H1 (cell line): ENCODE measurements at regions not wholly inside any gene's neighbourhood (a gene's known extent, or its start where the extent isn't known, plus 50 kb on each side); places are given as distances from the start of the nearest gene placed in this dataset.

Source experiments
- CTCF ChIA-PET: fragments of 300-600 bp; sonication (Branson Sonifier 250); formaldehyde crosslinking; loops from one replicate; lab custom pipeline; 2021; ENCODE audit not compliant: partially characterized antibody; lab: Charles Lee
- POLR2A ChIA-PET: fragments of 300-600 bp; sonication (Branson Sonifier 250); formaldehyde crosslinking; loops from one replicate; lab custom pipeline; 2021; ENCODE audit warnings: inconsistent platforms; ENCODE audit not compliant: partially characterized antibody; lab: Charles Lee
- DNase-seq, 2 experiments: peaks; one replicate each; pipeline versions ENCODE4 v3.0.0 to v3.0.0-alpha.2; 2010 to 2022; ENCODE audit warnings: low spot score in 2 of 2, low read depth in 1 of 2, mixed read lengths in 1 of 2
- FAIRE-seq: peaks from 2 replicates; lab custom pipeline; 2011; peaks lifted over from hg19 to GRCh38; lab: Jason Lieb, UNC
- H2AFZ ChIP-seq: 2 replicates; pipeline ENCODE4 v1.8.1; 2012; ENCODE audit warnings: low read length, inconsistent platforms
- H2AK5ac ChIP-seq: 2 replicates; pipeline ENCODE4 v1.6.1; 2013; ENCODE audit warnings: low read depth, low read length
- H2BK120ac ChIP-seq: replicated peaks from 2 replicates; pipeline ENCODE3; 2013; ENCODE audit warnings: low read depth, low read length, inconsistent platforms
- H2BK12ac ChIP-seq: 2 replicates; pipeline ENCODE4 v1.6.1; 2013; ENCODE audit warnings: low read depth, low read length
- H2BK15ac ChIP-seq: 2 replicates; pipeline ENCODE4 v1.6.1; 2013; ENCODE audit warnings: low read length
- H2BK20ac ChIP-seq: 2 replicates; pipeline ENCODE4 v1.6.1; 2013; ENCODE audit warnings: low read length
- H2BK5ac ChIP-seq: 2 replicates; pipeline ENCODE4 v1.6.1; 2013; ENCODE audit warnings: low read depth, low read length
- H3K14ac ChIP-seq: 2 replicates; pipeline ENCODE4 v1.6.1; 2013; ENCODE audit warnings: inconsistent platforms; ENCODE audit not compliant: insufficient read length
- H3K18ac ChIP-seq: 2 replicates; pipeline ENCODE4 v1.6.1; 2013; ENCODE audit warnings: low read length; ENCODE audit errors: extremely low read depth
- H3K23ac ChIP-seq: 2 replicates; pipeline ENCODE4 v1.6.1; 2013; ENCODE audit warnings: inconsistent platforms; ENCODE audit not compliant: insufficient read length
- H3K23me2 ChIP-seq: 2 replicates; pipeline ENCODE4 v1.6.1; 2013; ENCODE audit warnings: low read depth, low read length
- H3K27ac ChIP-seq: 2 replicates; pipeline ENCODE4 v1.6.1; 2011; ENCODE audit warnings: low read depth, low read length, inconsistent platforms
- H3K27me3 ChIP-seq, 4 experiments: replicated peaks in 1 of 4; 1 replicate in 1 of 4; 2 replicates in 3 of 4; pipeline versions ENCODE4 v1.6.1 to v1.8.1; 2011 to 2013; ENCODE audit warnings: low read length in 3 of 4, mild to moderate bottlenecking in 3 of 4, inconsistent platforms in 2 of 4, mixed read lengths in 2 of 4, moderate library complexity in 1 of 4; ENCODE audit not compliant: control insufficient read depth in 3 of 4, insufficient read depth in 3 of 4; ENCODE audit errors: extremely low read depth in 1 of 4
- H3K36me3 ChIP-seq, 4 experiments: 2 replicates each; pipeline versions ENCODE4 v1.6.1 to v1.8.1; 2011 to 2013; ENCODE audit warnings: mild to moderate bottlenecking in 4 of 4, low read length in 3 of 4, moderate library complexity in 2 of 4, control low read depth in 1 of 4, inconsistent platforms in 1 of 4; ENCODE audit not compliant: insufficient read depth in 4 of 4, control insufficient read depth in 2 of 4
- H3K4ac ChIP-seq: replicated peaks from 2 replicates; pipeline ENCODE3; 2013; ENCODE audit warnings: low read length, low read depth, mixed read lengths, inconsistent platforms; ENCODE audit not compliant: insufficient read length
- H3K4me1 ChIP-seq, 4 experiments: replicated peaks in 1 of 4; 1 replicate in 1 of 4; 2 replicates in 3 of 4; pipeline versions ENCODE4 v1.6.1 to v1.8.1; 2011 to 2013; ENCODE audit warnings: low read length in 3 of 4, inconsistent platforms in 2 of 4, mixed read lengths in 1 of 4; ENCODE audit not compliant: insufficient read depth in 4 of 4, control insufficient read depth in 3 of 4
- H3K4me2 ChIP-seq, 2 experiments: 2 replicates each; pipeline versions ENCODE4 v1.6.1 to v1.8.1; 2011 to 2013; ENCODE audit warnings: low read depth in 2 of 2, low read length in 2 of 2, control low read depth in 1 of 2, inconsistent platforms in 1 of 2, mild to moderate bottlenecking in 1 of 2; ENCODE audit not compliant: insufficient read depth in 1 of 2
- H3K4me3 ChIP-seq, 4 experiments: fragments of 200-600, 300-600 bp in 1 of 4; sonication (generic), shearing (Covaris generic), sonication (Bioruptor Twin) in 1 of 4; 2 replicates each; pipeline versions ENCODE4 v1.5.1 to v1.8.1; 2011 to 2016; ENCODE audit warnings: low read length in 4 of 4, low read depth in 3 of 4, control low read depth in 2 of 4, inconsistent platforms in 2 of 4, mild to moderate bottlenecking in 2 of 4, mixed read lengths in 1 of 4, moderate library complexity in 1 of 4; ENCODE audit not compliant: insufficient read depth in 2 of 4; ENCODE audit errors: extremely low read depth in 1 of 4
- H3K56ac ChIP-seq: replicated peaks from 2 replicates; pipeline ENCODE3; 2013; ENCODE audit warnings: low read depth, mild to moderate bottlenecking, mixed read lengths, low read length, inconsistent platforms; ENCODE audit not compliant: insufficient read length
- H3K79me1 ChIP-seq: 2 replicates; pipeline ENCODE4 v1.6.1; 2013; ENCODE audit warnings: low read depth, low read length, control low read depth
- H3K79me2 ChIP-seq, 2 experiments: 2 replicates each; pipeline versions ENCODE4 v1.6.1 to v1.8.1; 2012 to 2013; ENCODE audit warnings: low read length in 2 of 2, mild to moderate bottlenecking in 2 of 2, inconsistent platforms in 1 of 2; ENCODE audit not compliant: insufficient read depth in 2 of 2, control insufficient read depth in 1 of 2
- H3K9ac ChIP-seq, 4 experiments: replicated peaks in 1 of 4; 1 replicate in 1 of 4; 2 replicates in 3 of 4; pipeline versions ENCODE4 v1.6.1 to v1.8.1; 2011 to 2013; ENCODE audit warnings: low read depth in 3 of 4, low read length in 3 of 4, control low read depth in 2 of 4, mild to moderate bottlenecking in 2 of 4, moderate library complexity in 2 of 4, inconsistent platforms in 1 of 4; ENCODE audit errors: extremely low read depth in 1 of 4
- H3K9me3 ChIP-seq, 2 experiments: 2 replicates each; pipeline versions ENCODE4 v1.6.1 to v1.8.1; 2012 to 2013; ENCODE audit warnings: mild to moderate bottlenecking in 2 of 2, moderate library complexity in 2 of 2, control low read depth in 1 of 2, inconsistent platforms in 1 of 2, low read depth in 1 of 2, low read length in 1 of 2, mixed read lengths in 1 of 2; ENCODE audit not compliant: insufficient read depth in 2 of 2
- H4K20me1 ChIP-seq, 2 experiments: replicated peaks in 1 of 2; 2 replicates each; pipeline versions ENCODE3 to v1.8.1; 2011 to 2013; ENCODE audit warnings: inconsistent platforms in 2 of 2, low read length in 2 of 2, mild to moderate bottlenecking in 1 of 2; ENCODE audit not compliant: insufficient read depth in 2 of 2, control insufficient read depth in 1 of 2
- H4K5ac ChIP-seq: 2 replicates; pipeline ENCODE4 v1.6.1; 2013; ENCODE audit warnings: low read length, low read depth, mixed read lengths, inconsistent platforms; ENCODE audit not compliant: insufficient read length
- H4K8ac ChIP-seq: 2 replicates; pipeline ENCODE4 v1.8.0; 2013; ENCODE audit warnings: mild to moderate bottlenecking, moderate library complexity, low read length, inconsistent platforms; ENCODE audit not compliant: insufficient read depth; ENCODE audit errors: extremely low read depth
- H4K91ac ChIP-seq: replicated peaks from 2 replicates; pipeline ENCODE3; 2013; ENCODE audit warnings: low read length, mixed read lengths, inconsistent platforms; ENCODE audit not compliant: insufficient read length
- MAX ChIP-seq: IDR thresholded peaks from 2 replicates; pipeline ENCODE4 v1.6.1; 2012; ENCODE audit warnings: inconsistent platforms
- RNF2 ChIP-seq: fragments of 200-900, 300-1000 bp; sonication (generic); IDR thresholded peaks from 2 replicates; pipeline ENCODE4 v1.7.1; 2016; ENCODE audit warnings: borderline replicate concordance, low read depth, mild to moderate bottlenecking, antibody characterized with exemption, low read length; ENCODE audit not compliant: poor library complexity, severe bottlenecking; ENCODE audit errors: missing control alignments

- no peak overlapping the region for H3K9ac ChIP-seq
- H3K9me3 ChIP-seq = 0 out of 4 replicates have a peak, but pooled peaks cover 0 to 4% of the 10 kb centered on the region in 2 experiments
- no peaks in the 10 kb centered on the region for H4K20me1 ChIP-seq
- no peak for TF ChIP-seq MAX
- TF ChIP-seq RNF2 = no peak
- H3K79me1 ChIP-seq = no peaks in the 10 kb centered on the region
- H3K79me2 ChIP-seq = no peaks in the 10 kb centered on the region
- CTCF ChIA-PET = interaction anchor here (0.6 kb wide), 1 partner anchor 431 kb away, joined by 3 read pairs; no protein-coding TSS in a partner anchor
- no peak overlapping the region for H4K8ac ChIP-seq
- H3K18ac ChIP-seq = no peak overlapping the region
- H3K14ac ChIP-seq = no peak overlapping the region
- DNase-seq (no peak), FAIRE-seq (no peak)
- no peak overlapping the region for H3K4me3 ChIP-seq
- no peak overlapping the region for H3K23ac ChIP-seq
- H2AFZ ChIP-seq = no peak overlapping the region
- H3K23me2 ChIP-seq = no peaks in the 10 kb centered on the region
- H3K4me1 ChIP-seq = no peaks in the 10 kb centered on the region
- no peaks in the 10 kb centered on the region; a peak in 1 of 8 replicates for H3K36me3 ChIP-seq
- H4K5ac ChIP-seq = no peak overlapping the region
- H3K56ac ChIP-seq = no peak overlapping the region
- H3K27ac ChIP-seq = no peak overlapping the region
- no peak overlapping the region for H3K4ac ChIP-seq
- H3K4me2 ChIP-seq = no peak overlapping the region
- H2BK15ac ChIP-seq = no peak overlapping the region
- H2BK20ac ChIP-seq = no peak overlapping the region
- no peak overlapping the region for H2BK12ac ChIP-seq
- H2AK5ac ChIP-seq = no peak overlapping the region
- no peak overlapping the region for H2BK5ac ChIP-seq
- H2BK120ac ChIP-seq = no peak overlapping the region
- H3K27me3 ChIP-seq = no peaks in the 10 kb centered on the region
- no peak overlapping the region for H4K91ac ChIP-seq
- POLR2A ChIA-PET = no interaction called here
Measured at GRCh38 chr5:158297002-158297527, 438.1 kb upstream of the CLINT1 start.
